Neural cell (in vitro differentiated cells): ENCODE measurements at regions not wholly inside any gene's neighbourhood (a gene's known extent, or its start where the extent isn't known, plus 50 kb on each side); places are given as distances from the start of the nearest gene placed in this dataset.

Experiments used
- H2AFZ ChIP-seq: fragments of 200-600, 300-800 bp; sonication (generic), shearing (Covaris generic); 2 replicates; pipeline ENCODE4 v1.6.0; 2014; ENCODE audit warnings: low read depth, mild to moderate bottlenecking, antibody characterized with exemption, low read length, moderate library complexity
- H3F3A ChIP-seq: fragments of 200-600 bp; shearing (Covaris generic); 2 replicates; pipeline ENCODE4 v1.6.1; 2016; ENCODE audit warnings: mild to moderate bottlenecking, moderate library complexity, mixed read lengths, antibody characterized with exemption, low read length; ENCODE audit not compliant: insufficient read depth, poor library complexity, severe bottlenecking
- H3K27ac ChIP-seq: fragments of 200-600, 300-800 bp; sonication (generic), shearing (Covaris generic); 2 replicates; pipeline ENCODE4 v1.5.1; 2014; ENCODE audit warnings: mild to moderate bottlenecking, low read length, moderate library complexity
- H3K27me3 ChIP-seq: fragments of 300-800, 200-600 bp; sonication (generic), shearing (Covaris generic); 2 replicates; pipeline ENCODE4 v1.6.0; 2014; ENCODE audit warnings: mild to moderate bottlenecking, low read depth, low read length, moderate library complexity; ENCODE audit not compliant: insufficient read depth
- H3K36me3 ChIP-seq: fragments of 300-800, 200-600 bp; sonication (generic), shearing (Covaris generic); 2 replicates; pipeline ENCODE4 v1.5.1; 2014; ENCODE audit warnings: mild to moderate bottlenecking, antibody characterized with exemption, low read length, moderate library complexity; ENCODE audit not compliant: insufficient read depth
- H3K4me2 ChIP-seq: fragments of 300-800, 200-600 bp; sonication (generic), shearing (Covaris generic); 2 replicates; pipeline ENCODE4 v1.6.0; 2014; ENCODE audit warnings: mild to moderate bottlenecking, low read length
- H3K4me3 ChIP-seq: fragments of 300-800, 200-600 bp; sonication (generic), shearing (Covaris generic); 2 replicates; pipeline ENCODE4 v1.5.1; 2014; ENCODE audit warnings: mild to moderate bottlenecking, low read length, moderate library complexity
- H3K79me2 ChIP-seq: fragments of 200-600 bp; shearing (Covaris generic); replicated peaks from 2 replicates; pipeline ENCODE4 v1.6.0; 2014; ENCODE audit warnings: mild to moderate bottlenecking, low read length, moderate library complexity; ENCODE audit not compliant: insufficient read depth
- H3K9ac ChIP-seq: fragments of 300-800, 200-600 bp; sonication (generic), shearing (Covaris generic); 2 replicates; pipeline ENCODE4 v1.6.1; 2016; ENCODE audit warnings: mild to moderate bottlenecking, low read length, mixed read lengths
- H3K9me2 ChIP-seq: fragments of 200-600 bp; shearing (Covaris generic); 2 replicates; pipeline ENCODE4 v1.6.1; 2016; ENCODE audit warnings: mild to moderate bottlenecking, low read length, mixed read lengths; ENCODE audit not compliant: insufficient read depth
- H3K9me3 ChIP-seq: fragments of 200-600, 300-800 bp; sonication (generic), shearing (Covaris generic); 2 replicates; pipeline ENCODE4 v1.6.1; 2016; ENCODE audit warnings: mild to moderate bottlenecking, mixed run types, low read length, moderate library complexity, mixed read lengths
- H4K20me1 ChIP-seq: fragments of 200-600 bp; shearing (Covaris generic); 2 replicates; pipeline ENCODE4 v1.6.1; 2016; ENCODE audit warnings: mild to moderate bottlenecking, mixed run types; ENCODE audit not compliant: insufficient read depth
- EP300 ChIP-seq: fragments of 450-650 bp; conservative IDR thresholded peaks from 2 replicates; pipeline ENCODE4 v1.6.1; 2014; ENCODE audit warnings: antibody characterized with exemption, mild to moderate bottlenecking, moderate library complexity; ENCODE audit not compliant: poor library complexity, severe bottlenecking
- EZH2 ChIP-seq: fragments of 200-600, 300-800 bp; shearing (Covaris generic), sonication (generic); IDR thresholded peaks from 2 replicates; pipeline ENCODE4 v1.6.1; 2014; ENCODE audit warnings: antibody characterized with exemption, low read length, borderline replicate concordance, mild to moderate bottlenecking; ENCODE audit not compliant: insufficient read depth, poor library complexity, severe bottlenecking
- MXI1 ChIP-seq: fragments of 450-650 bp; conservative IDR thresholded peaks from 2 replicates; pipeline ENCODE4 v1.6.1; 2014; ENCODE audit warnings: antibody characterized with exemption, mild to moderate bottlenecking; ENCODE audit not compliant: poor library complexity, severe bottlenecking
- POLR2AphosphoS5 ChIP-seq: IDR thresholded peaks from 2 replicates; pipeline ENCODE4 v1.6.1; 2012
- RAD21 ChIP-seq: fragments of 450-650 bp; conservative IDR thresholded peaks from 2 replicates; pipeline ENCODE4 v1.6.1; 2014; ENCODE audit warnings: antibody characterized with exemption, mild to moderate bottlenecking, moderate library complexity
- SMC3 ChIP-seq: fragments of 450-650 bp; conservative IDR thresholded peaks from 2 replicates; pipeline ENCODE4 v1.6.1; 2014; ENCODE audit warnings: antibody characterized with exemption, mild to moderate bottlenecking, moderate library complexity; ENCODE audit not compliant: poor library complexity
- TAF1 ChIP-seq: IDR thresholded peaks from 2 replicates; pipeline ENCODE4 v1.6.1; 2012; ENCODE audit warnings: low read depth
- TF ChIP-seq, protein P1 (sequence below): fragments of 450-650 bp; IDR thresholded peaks from 2 replicates; pipeline ENCODE4 v1.5.1; 2014; ENCODE audit warnings: antibody characterized with exemption, mild to moderate bottlenecking, moderate library complexity; ENCODE audit not compliant: poor library complexity, severe bottlenecking
- TF ChIP-seq, protein P2 (sequence below): IDR thresholded peaks from 2 replicates; pipeline ENCODE4 v1.6.1; 2012; ENCODE audit warnings: borderline replicate concordance

DNA sequence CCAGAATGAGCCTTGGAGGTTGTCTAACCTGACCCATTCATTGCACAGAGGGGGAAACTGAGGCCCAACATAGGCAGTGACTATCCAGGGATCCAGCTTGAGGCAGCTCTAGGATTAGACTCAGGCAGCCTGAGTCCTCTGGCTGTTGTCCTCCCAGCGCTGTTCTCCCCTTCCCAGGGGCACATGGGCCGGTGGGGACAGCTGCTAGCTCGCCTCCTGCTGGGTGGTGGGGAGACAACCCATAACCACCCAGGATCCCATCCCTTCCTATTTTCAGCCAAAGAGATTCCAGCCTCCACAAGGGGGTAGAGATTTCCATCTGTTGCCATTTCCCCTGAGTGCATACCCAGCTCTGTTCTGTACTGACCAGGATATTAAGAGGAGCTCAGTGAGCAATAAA lies 145.1 kb upstream of the GPR26 start:
- no peaks in the 10 kb centered on the region for H3K9me3 ChIP-seq
- H3K36me3 ChIP-seq: no peaks in the 10 kb centered on the region
- H3K9ac ChIP-seq: no peak overlapping the region
- H2AFZ ChIP-seq: no peak overlapping the region
- no peaks in the 10 kb centered on the region for H3K79me2 ChIP-seq
- peaks cover 4% of the 10 kb centered on the region for H3K27me3 ChIP-seq
- no peak overlapping the region for H3K27ac ChIP-seq
- H4K20me1 ChIP-seq: no peaks in the 10 kb centered on the region
- no peak overlapping the region for H3K4me2 ChIP-seq
- H3K4me3 ChIP-seq: no peak overlapping the region
- no peaks in the 10 kb centered on the region for H3K9me2 ChIP-seq
- TF ChIP-seq, protein P1, sequence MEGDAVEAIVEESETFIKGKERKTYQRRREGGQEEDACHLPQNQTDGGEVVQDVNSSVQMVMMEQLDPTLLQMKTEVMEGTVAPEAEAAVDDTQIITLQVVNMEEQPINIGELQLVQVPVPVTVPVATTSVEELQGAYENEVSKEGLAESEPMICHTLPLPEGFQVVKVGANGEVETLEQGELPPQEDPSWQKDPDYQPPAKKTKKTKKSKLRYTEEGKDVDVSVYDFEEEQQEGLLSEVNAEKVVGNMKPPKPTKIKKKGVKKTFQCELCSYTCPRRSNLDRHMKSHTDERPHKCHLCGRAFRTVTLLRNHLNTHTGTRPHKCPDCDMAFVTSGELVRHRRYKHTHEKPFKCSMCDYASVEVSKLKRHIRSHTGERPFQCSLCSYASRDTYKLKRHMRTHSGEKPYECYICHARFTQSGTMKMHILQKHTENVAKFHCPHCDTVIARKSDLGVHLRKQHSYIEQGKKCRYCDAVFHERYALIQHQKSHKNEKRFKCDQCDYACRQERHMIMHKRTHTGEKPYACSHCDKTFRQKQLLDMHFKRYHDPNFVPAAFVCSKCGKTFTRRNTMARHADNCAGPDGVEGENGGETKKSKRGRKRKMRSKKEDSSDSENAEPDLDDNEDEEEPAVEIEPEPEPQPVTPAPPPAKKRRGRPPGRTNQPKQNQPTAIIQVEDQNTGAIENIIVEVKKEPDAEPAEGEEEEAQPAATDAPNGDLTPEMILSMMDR: no peak
- TF ChIP-seq SMC3: no peak
- H3F3A ChIP-seq: no peaks in the 10 kb centered on the region

DNA sequence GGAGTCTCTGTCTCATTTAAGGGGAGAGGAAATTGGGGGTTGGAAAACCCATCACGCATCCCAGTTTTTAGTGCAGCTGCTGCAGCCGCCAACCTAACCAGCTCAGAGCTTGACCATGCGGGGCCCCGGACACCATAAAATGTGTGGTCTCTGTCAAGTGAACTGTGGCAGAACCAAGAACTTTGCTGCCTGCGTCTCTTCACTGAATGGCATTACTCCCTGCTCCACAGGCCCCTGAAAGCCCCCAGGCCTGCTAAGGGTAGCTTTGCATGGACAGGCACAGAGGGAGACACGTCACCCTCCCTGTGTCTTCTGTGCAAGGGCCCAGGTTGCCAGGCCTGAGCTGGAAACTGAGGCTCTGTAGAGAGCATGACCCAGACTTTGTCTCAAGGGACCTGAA lies 144.6 kb upstream of the GPR26 start:
- H3K9me3 ChIP-seq: no peaks in the 10 kb centered on the region
- H3K4me3 ChIP-seq: no peak overlapping the region
- H3K4me2 ChIP-seq: no peak overlapping the region
- no peaks in the 10 kb centered on the region for H4K20me1 ChIP-seq
- no peaks in the 10 kb centered on the region for H3K36me3 ChIP-seq
- no peak overlapping the region for H2AFZ ChIP-seq
- H3K79me2 ChIP-seq: no peaks in the 10 kb centered on the region
- no peaks in the 10 kb centered on the region for H3F3A ChIP-seq
- TF ChIP-seq EZH2 (no peak), MXI1 (no peak), SMC3 (no peak), RAD21 (no peak), POLR2AphosphoS5 (no peak), EP300 (no peak), TAF1 (no peak)
- TF ChIP-seq, protein P1: no peak
- TF ChIP-seq, protein P2, sequence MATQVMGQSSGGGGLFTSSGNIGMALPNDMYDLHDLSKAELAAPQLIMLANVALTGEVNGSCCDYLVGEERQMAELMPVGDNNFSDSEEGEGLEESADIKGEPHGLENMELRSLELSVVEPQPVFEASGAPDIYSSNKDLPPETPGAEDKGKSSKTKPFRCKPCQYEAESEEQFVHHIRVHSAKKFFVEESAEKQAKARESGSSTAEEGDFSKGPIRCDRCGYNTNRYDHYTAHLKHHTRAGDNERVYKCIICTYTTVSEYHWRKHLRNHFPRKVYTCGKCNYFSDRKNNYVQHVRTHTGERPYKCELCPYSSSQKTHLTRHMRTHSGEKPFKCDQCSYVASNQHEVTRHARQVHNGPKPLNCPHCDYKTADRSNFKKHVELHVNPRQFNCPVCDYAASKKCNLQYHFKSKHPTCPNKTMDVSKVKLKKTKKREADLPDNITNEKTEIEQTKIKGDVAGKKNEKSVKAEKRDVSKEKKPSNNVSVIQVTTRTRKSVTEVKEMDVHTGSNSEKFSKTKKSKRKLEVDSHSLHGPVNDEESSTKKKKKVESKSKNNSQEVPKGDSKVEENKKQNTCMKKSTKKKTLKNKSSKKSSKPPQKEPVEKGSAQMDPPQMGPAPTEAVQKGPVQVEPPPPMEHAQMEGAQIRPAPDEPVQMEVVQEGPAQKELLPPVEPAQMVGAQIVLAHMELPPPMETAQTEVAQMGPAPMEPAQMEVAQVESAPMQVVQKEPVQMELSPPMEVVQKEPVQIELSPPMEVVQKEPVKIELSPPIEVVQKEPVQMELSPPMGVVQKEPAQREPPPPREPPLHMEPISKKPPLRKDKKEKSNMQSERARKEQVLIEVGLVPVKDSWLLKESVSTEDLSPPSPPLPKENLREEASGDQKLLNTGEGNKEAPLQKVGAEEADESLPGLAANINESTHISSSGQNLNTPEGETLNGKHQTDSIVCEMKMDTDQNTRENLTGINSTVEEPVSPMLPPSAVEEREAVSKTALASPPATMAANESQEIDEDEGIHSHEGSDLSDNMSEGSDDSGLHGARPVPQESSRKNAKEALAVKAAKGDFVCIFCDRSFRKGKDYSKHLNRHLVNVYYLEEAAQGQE: no peak
- H3K9ac ChIP-seq: no peak overlapping the region
- H3K27ac ChIP-seq: no peak overlapping the region
- no peaks in the 10 kb centered on the region for H3K9me2 ChIP-seq
- H3K27me3 ChIP-seq: peaks cover 4% of the 10 kb centered on the region
